WTC11 (cell line): ENCODE measurements at regions not wholly inside any gene's neighbourhood (a gene's known extent, or its start where the extent isn't known, plus 50 kb on each side); places are given as distances from the start of the nearest gene placed in this dataset.

Experiments
- TF ChIP-seq, protein P1 (sequence below): sonication (generic); formaldehyde crosslinking; IDR thresholded peaks from 2 replicates; pipeline ENCODE4 v1.8.0; 2022; ENCODE audit warnings: mild to moderate bottlenecking, missing genetic modification reagents
- TF ChIP-seq, protein P2 (sequence below): fragments of 200-600 bp; IDR thresholded peaks from 2 replicates; pipeline ENCODE4 v1.8.0; 2022; ENCODE audit warnings: antibody characterized with exemption
- TF ChIP-seq, protein P3 (sequence below): sonication (generic); formaldehyde crosslinking; IDR thresholded peaks from 2 replicates; pipeline ENCODE4 v1.8.0; 2023; ENCODE audit warnings: missing genetic modification reagents
- TF ChIP-seq, protein P4 (sequence below): sonication (generic); formaldehyde crosslinking; conservative IDR thresholded peaks from 2 replicates; pipeline ENCODE4 v1.8.1; 2023; ENCODE audit warnings: mild to moderate bottlenecking, low read depth, missing genetic modification reagents, moderate library complexity

DNA sequence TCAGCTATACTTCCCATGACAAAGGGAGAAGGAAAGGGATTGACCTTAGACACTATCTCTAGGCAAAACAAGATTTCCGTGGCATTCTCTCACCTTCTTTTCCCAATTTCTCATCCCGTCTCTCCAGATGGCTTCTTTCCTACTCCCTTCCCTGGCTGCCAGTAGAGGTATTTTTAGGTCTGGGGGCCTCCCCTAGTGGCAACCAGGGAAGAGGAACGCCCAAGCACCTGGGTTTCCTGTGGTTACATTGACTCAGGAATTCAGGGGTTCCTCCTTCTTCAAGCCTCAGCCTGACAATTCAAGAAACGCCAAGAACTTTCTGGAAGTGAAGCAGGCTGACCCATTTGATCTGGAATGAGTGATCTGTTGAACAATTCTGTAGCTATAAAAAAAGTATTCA lies 111.5 kb upstream of the OSMR start:
- TF ChIP-seq, protein P1, sequence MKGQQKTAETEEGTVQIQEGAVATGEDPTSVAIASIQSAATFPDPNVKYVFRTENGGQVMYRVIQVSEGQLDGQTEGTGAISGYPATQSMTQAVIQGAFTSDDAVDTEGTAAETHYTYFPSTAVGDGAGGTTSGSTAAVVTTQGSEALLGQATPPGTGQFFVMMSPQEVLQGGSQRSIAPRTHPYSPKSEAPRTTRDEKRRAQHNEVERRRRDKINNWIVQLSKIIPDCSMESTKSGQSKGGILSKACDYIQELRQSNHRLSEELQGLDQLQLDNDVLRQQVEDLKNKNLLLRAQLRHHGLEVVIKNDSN (CRISPR knock-in tag), result no peak
- TF ChIP-seq, protein P2, sequence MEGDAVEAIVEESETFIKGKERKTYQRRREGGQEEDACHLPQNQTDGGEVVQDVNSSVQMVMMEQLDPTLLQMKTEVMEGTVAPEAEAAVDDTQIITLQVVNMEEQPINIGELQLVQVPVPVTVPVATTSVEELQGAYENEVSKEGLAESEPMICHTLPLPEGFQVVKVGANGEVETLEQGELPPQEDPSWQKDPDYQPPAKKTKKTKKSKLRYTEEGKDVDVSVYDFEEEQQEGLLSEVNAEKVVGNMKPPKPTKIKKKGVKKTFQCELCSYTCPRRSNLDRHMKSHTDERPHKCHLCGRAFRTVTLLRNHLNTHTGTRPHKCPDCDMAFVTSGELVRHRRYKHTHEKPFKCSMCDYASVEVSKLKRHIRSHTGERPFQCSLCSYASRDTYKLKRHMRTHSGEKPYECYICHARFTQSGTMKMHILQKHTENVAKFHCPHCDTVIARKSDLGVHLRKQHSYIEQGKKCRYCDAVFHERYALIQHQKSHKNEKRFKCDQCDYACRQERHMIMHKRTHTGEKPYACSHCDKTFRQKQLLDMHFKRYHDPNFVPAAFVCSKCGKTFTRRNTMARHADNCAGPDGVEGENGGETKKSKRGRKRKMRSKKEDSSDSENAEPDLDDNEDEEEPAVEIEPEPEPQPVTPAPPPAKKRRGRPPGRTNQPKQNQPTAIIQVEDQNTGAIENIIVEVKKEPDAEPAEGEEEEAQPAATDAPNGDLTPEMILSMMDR, result no peak
- TF ChIP-seq, protein P3, sequence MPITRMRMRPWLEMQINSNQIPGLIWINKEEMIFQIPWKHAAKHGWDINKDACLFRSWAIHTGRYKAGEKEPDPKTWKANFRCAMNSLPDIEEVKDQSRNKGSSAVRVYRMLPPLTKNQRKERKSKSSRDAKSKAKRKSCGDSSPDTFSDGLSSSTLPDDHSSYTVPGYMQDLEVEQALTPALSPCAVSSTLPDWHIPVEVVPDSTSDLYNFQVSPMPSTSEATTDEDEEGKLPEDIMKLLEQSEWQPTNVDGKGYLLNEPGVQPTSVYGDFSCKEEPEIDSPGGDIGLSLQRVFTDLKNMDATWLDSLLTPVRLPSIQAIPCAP (CRISPR knock-in tag), result no peak
- TF ChIP-seq, protein P4, sequence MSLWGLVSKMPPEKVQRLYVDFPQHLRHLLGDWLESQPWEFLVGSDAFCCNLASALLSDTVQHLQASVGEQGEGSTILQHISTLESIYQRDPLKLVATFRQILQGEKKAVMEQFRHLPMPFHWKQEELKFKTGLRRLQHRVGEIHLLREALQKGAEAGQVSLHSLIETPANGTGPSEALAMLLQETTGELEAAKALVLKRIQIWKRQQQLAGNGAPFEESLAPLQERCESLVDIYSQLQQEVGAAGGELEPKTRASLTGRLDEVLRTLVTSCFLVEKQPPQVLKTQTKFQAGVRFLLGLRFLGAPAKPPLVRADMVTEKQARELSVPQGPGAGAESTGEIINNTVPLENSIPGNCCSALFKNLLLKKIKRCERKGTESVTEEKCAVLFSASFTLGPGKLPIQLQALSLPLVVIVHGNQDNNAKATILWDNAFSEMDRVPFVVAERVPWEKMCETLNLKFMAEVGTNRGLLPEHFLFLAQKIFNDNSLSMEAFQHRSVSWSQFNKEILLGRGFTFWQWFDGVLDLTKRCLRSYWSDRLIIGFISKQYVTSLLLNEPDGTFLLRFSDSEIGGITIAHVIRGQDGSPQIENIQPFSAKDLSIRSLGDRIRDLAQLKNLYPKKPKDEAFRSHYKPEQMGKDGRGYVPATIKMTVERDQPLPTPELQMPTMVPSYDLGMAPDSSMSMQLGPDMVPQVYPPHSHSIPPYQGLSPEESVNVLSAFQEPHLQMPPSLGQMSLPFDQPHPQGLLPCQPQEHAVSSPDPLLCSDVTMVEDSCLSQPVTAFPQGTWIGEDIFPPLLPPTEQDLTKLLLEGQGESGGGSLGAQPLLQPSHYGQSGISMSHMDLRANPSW (CRISPR knock-in tag), result no peak
